ENCODE measurements at regions not wholly inside any gene's neighbourhood (a gene's known extent, or its start where the extent isn't known, plus 50 kb on each side); places are given as distances from the start of the nearest gene placed in this dataset.
"Not testable (repeated sequence)": the region's sequence is repeated elsewhere in the genome, so short reads cannot be mapped to it uniquely, and the experiment has no call there.

DNA sequence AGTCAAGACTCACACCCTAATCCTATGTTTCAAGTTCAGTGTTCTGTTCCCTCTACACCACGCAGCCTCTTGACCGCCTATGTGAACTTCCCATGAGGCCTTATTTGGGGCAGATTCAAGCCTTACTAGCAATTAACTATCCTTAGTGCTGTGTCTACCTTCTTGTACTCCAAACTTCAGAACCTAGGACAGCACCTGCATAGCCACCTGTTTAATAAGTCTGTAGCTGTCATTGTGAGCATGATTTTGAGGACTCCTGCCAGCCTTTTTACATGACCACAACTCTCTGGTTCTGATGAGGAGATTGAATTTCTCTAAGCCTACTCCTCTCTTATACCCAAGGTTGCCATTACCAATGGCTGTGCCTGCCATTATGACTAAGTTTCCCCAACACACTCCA is 50.8 kb upstream of the PCSK1 start:
- no peak overlapping the region for H3K27ac ChIP-seq (ENCODE audit: low read depth in 1 of 3, low read length in 2 of 3)
- no peaks in the 10 kb centered on the region for H3K9me3 ChIP-seq (ENCODE audit: control insufficient read depth in 2 of 2, insufficient read depth in 1 of 2, low read depth in 1 of 2, low read length in 1 of 2)
- no peak overlapping the region for H3K4me3 ChIP-seq (ENCODE audit: low read depth in 1 of 3, low read length in 3 of 3)
- DNase-seq (peak; percentile 2 to 56), FAIRE-seq (no peak)
- H3K27me3 ChIP-seq (ENCODE audit: control insufficient read depth in 3 of 3, insufficient read depth in 3 of 3, low read length in 3 of 3), result peaks cover 0 to 2% (median 0%) of the 10 kb centered on the region in 3 donors
- 60 to 86% (median 78%) methylated on average over 2 of the region's 2 CpGs for WGBS, 3 donors
- H3K4me1 ChIP-seq (ENCODE audit: control insufficient read depth in 3 of 3, insufficient read depth in 2 of 3, low read depth in 1 of 3, low read length in 2 of 3), result no peaks in the 10 kb centered on the region
- H3K36me3 ChIP-seq (ENCODE audit: control insufficient read depth in 3 of 3, insufficient read depth in 2 of 3, low read depth in 1 of 3, low read length in 3 of 3), result no peaks in the 10 kb centered on the region

DNA sequence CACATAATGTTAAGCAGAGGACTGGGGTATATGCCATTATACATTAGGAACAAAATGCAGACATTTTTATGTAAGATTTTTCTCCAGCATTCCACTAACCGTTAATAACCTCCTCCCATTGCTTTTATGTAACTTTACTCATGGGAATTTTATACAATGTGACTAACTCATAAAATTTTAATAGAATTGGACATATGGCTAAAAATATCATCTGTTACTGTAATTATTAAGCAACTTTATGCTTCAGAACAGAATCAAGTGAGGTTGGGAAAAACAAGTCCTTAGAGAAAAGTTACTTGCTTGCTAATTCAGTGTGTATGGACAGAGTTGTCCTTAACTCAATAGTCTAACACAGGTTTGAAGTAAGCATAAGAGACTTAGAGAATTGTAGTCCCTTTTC is 54.8 kb upstream of the PCSK1 start:
- Histone ChIP-seq H3K4me1 (ENCODE audit: control insufficient read depth in 3 of 3, insufficient read depth in 2 of 3, low read depth in 1 of 3, low read length in 2 of 3) (no peaks in the 10 kb centered on the region), H3K27ac (ENCODE audit: low read depth in 1 of 3, low read length in 2 of 3) (no peak overlapping the region), H3K4me3 (ENCODE audit: low read depth in 1 of 3, low read length in 3 of 3) (no peak overlapping the region), H3K9me3 (ENCODE audit: control insufficient read depth in 2 of 2, insufficient read depth in 1 of 2, low read depth in 1 of 2, low read length in 1 of 2) (no peaks in the 10 kb centered on the region), H3K27me3 (ENCODE audit: control insufficient read depth in 3 of 3, insufficient read depth in 3 of 3, low read length in 3 of 3) (peaks cover 0 to 2% (median 0%) of the 10 kb centered on the region in 3 donors), H3K36me3 (ENCODE audit: control insufficient read depth in 3 of 3, insufficient read depth in 2 of 3, low read depth in 1 of 3, low read length in 3 of 3) (no peaks in the 10 kb centered on the region)
- FAIRE-seq (no peak), DNase-seq (no peak)
- WGBS, 3 donors, result 78 to 82% (median 80%) methylated on average over 1 of the region's 1 CpG

DNA sequence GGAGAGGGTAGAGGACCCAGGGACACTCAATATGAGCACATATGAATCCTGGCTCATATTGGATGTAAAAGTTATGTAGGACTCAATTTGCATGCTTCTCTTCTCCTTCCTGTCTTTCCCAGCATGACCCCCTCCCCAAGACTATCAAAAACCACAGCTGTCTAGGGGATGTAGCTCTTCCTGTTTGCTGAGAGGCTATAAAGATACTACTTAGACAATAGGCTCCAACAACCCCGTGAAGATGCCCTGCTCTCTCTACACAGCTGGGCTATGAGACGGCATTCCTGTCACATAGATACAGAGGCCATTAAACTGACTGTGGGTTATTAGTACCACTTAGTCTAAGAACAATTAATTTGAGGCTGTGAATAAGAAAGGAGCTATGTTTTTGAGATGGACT is 56.5 kb upstream of the PCSK1 start:
- Histone ChIP-seq H3K4me3 (ENCODE audit: low read depth in 1 of 3, low read length in 3 of 3) (no peak overlapping the region), H3K4me1 (ENCODE audit: control insufficient read depth in 3 of 3, insufficient read depth in 2 of 3, low read depth in 1 of 3, low read length in 2 of 3) (no peaks in the 10 kb centered on the region), H3K27me3 (ENCODE audit: control insufficient read depth in 3 of 3, insufficient read depth in 3 of 3, low read length in 3 of 3) (no peaks in the 10 kb centered on the region), H3K9me3 (ENCODE audit: control insufficient read depth in 2 of 2, insufficient read depth in 1 of 2, low read depth in 1 of 2, low read length in 1 of 2) (no peaks in the 10 kb centered on the region), H3K27ac (ENCODE audit: low read depth in 1 of 3, low read length in 2 of 3) (no peak overlapping the region), H3K36me3 (ENCODE audit: control insufficient read depth in 3 of 3, insufficient read depth in 2 of 3, low read depth in 1 of 3, low read length in 3 of 3) (no peaks in the 10 kb centered on the region)
- FAIRE-seq (no peak), DNase-seq (no peak)
- WGBS, 3 donors, result 48 to 63% (median 60%) methylated on average over 2 of the region's 2 CpGs

- WGBS, 3 donors, result 49 to 68% (median 51%) methylated on average over 6 of the region's 6 CpGs
- Histone ChIP-seq H3K4me3 (ENCODE audit: low read depth in 1 of 3, low read length in 3 of 3) (no peak overlapping the region), H3K27ac (ENCODE audit: low read depth in 1 of 3, low read length in 2 of 3) (no peak overlapping the region), H3K9me3 (ENCODE audit: control insufficient read depth in 2 of 2, insufficient read depth in 1 of 2, low read depth in 1 of 2, low read length in 1 of 2) (peaks cover 0 to 3% of the 10 kb centered on the region in 2 donors), H3K27me3 (ENCODE audit: control insufficient read depth in 3 of 3, insufficient read depth in 3 of 3, low read length in 3 of 3) (no peaks in the 10 kb centered on the region), H3K4me1 (ENCODE audit: control insufficient read depth in 3 of 3, insufficient read depth in 2 of 3, low read depth in 1 of 3, low read length in 2 of 3) (no peaks in the 10 kb centered on the region), H3K36me3 (ENCODE audit: control insufficient read depth in 3 of 3, insufficient read depth in 2 of 3, low read depth in 1 of 3, low read length in 3 of 3) (no peaks in the 10 kb centered on the region)
- DNase-seq, result no peak
- FAIRE-seq, result no peak
These were observed 59.5 kb upstream of the PCSK1 start for GRCh38 chr5:96492459-96493047.

- no peak for FAIRE-seq
- H3K9me3 ChIP-seq (ENCODE audit: control insufficient read depth in 2 of 2, insufficient read depth in 1 of 2, low read depth in 1 of 2, low read length in 1 of 2), result peaks cover 0 to 3% of the 10 kb centered on the region in 2 donors
- DNase-seq, result no peak
- H3K4me3 ChIP-seq (ENCODE audit: low read depth in 1 of 3, low read length in 3 of 3), result no peak overlapping the region
- H3K36me3 ChIP-seq (ENCODE audit: control insufficient read depth in 3 of 3, insufficient read depth in 2 of 3, low read depth in 1 of 3, low read length in 3 of 3), result no peaks in the 10 kb centered on the region
- no peak overlapping the region for H3K27ac ChIP-seq (ENCODE audit: low read depth in 1 of 3, low read length in 2 of 3)
- H3K27me3 ChIP-seq (ENCODE audit: control insufficient read depth in 3 of 3, insufficient read depth in 3 of 3, low read length in 3 of 3), result no peaks in the 10 kb centered on the region
- 79 to 92% (median 86%) methylated on average over 3 of the region's 3 CpGs for WGBS, 3 donors
- H3K4me1 ChIP-seq (ENCODE audit: control insufficient read depth in 3 of 3, insufficient read depth in 2 of 3, low read depth in 1 of 3, low read length in 2 of 3), result no peaks in the 10 kb centered on the region
These were observed 60.3 kb upstream of the PCSK1 start for GRCh38 chr5:96493219-96493790.

- H3K9me3 ChIP-seq (ENCODE audit: control insufficient read depth in 2 of 2, insufficient read depth in 1 of 2, low read depth in 1 of 2, low read length in 1 of 2); DNase-seq; FAIRE-seq; H3K27me3 ChIP-seq (ENCODE audit: control insufficient read depth in 3 of 3, insufficient read depth in 3 of 3, low read length in 3 of 3); H3K36me3 ChIP-seq (ENCODE audit: control insufficient read depth in 3 of 3, insufficient read depth in 2 of 3, low read depth in 1 of 3, low read length in 3 of 3); H3K27ac ChIP-seq (ENCODE audit: low read depth in 1 of 3, low read length in 2 of 3); H3K4me3 ChIP-seq (ENCODE audit: low read depth in 1 of 3, low read length in 3 of 3); H3K4me1 ChIP-seq (ENCODE audit: control insufficient read depth in 3 of 3, insufficient read depth in 2 of 3, low read depth in 1 of 3, low read length in 2 of 3): not testable (repeated sequence)
- WGBS, 3 donors, result 95 to 100% (median 97%) methylated on average over 1 of the region's 1 CpG
These were observed 62.4 kb upstream of the PCSK1 start for GRCh38 chr5:96495412-96495811.

GRCh38 chr5:96497027-96497426 is 64.0 kb upstream of the PCSK1 start:
- H3K27ac ChIP-seq (ENCODE audit: low read depth in 1 of 3, low read length in 2 of 3); DNase-seq; H3K4me1 ChIP-seq (ENCODE audit: control insufficient read depth in 3 of 3, insufficient read depth in 2 of 3, low read depth in 1 of 3, low read length in 2 of 3); H3K36me3 ChIP-seq (ENCODE audit: control insufficient read depth in 3 of 3, insufficient read depth in 2 of 3, low read depth in 1 of 3, low read length in 3 of 3); FAIRE-seq; H3K4me3 ChIP-seq (ENCODE audit: low read depth in 1 of 3, low read length in 3 of 3); H3K9me3 ChIP-seq (ENCODE audit: control insufficient read depth in 2 of 2, insufficient read depth in 1 of 2, low read depth in 1 of 2, low read length in 1 of 2); H3K27me3 ChIP-seq (ENCODE audit: control insufficient read depth in 3 of 3, insufficient read depth in 3 of 3, low read length in 3 of 3): not testable (repeated sequence)
- 80 to 93% (median 92%) methylated on average over 1 of the region's 1 CpG for WGBS, 3 donors

GRCh38 chr5:96499753-96500345 is 66.8 kb upstream of the PCSK1 start:
- FAIRE-seq, result no peak
- no peak for DNase-seq

More at GRCh38 chr5:96499753-96500345, 66.8 kb upstream of the PCSK1 start:
- Histone ChIP-seq H3K4me1 (ENCODE audit: control insufficient read depth in 3 of 3, insufficient read depth in 2 of 3, low read depth in 1 of 3, low read length in 2 of 3) (no peaks in the 10 kb centered on the region), H3K27ac (ENCODE audit: low read depth in 1 of 3, low read length in 2 of 3) (no peak overlapping the region), H3K27me3 (ENCODE audit: control insufficient read depth in 3 of 3, insufficient read depth in 3 of 3, low read length in 3 of 3) (no peaks in the 10 kb centered on the region), H3K36me3 (ENCODE audit: control insufficient read depth in 3 of 3, insufficient read depth in 2 of 3, low read depth in 1 of 3, low read length in 3 of 3) (no peaks in the 10 kb centered on the region), H3K4me3 (ENCODE audit: low read depth in 1 of 3, low read length in 3 of 3) (no peak overlapping the region), H3K9me3 (ENCODE audit: control insufficient read depth in 2 of 2, insufficient read depth in 1 of 2, low read depth in 1 of 2, low read length in 1 of 2) (peaks cover 0 to 3% of the 10 kb centered on the region in 2 donors)
- 79 to 81% (median 80%) methylated on average over 8 of the region's 8 CpGs for WGBS, 3 donors
